ENCODE measurements at regions not wholly inside any gene's neighbourhood (a gene's known extent, or its start where the extent isn't known, plus 50 kb on each side); places are given as distances from the start of the nearest gene placed in this dataset.
"Not testable (repeated sequence)": the region's sequence is repeated elsewhere in the genome, so short reads cannot be mapped to it uniquely, and the experiment has no call there.

- TF ChIP-seq ZNF416 (CRISPR knock-in tag; IDR thresholded peaks at IDR 0.05); TCF7 (CRISPR knock-in tag; IDR thresholded peaks at IDR 0.05; ENCODE audit: low read depth); ELF4 (CRISPR knock-in tag; IDR thresholded peaks at IDR 0.05; ENCODE audit: low read depth); SP1 (CRISPR knock-in tag; conservative IDR thresholded peaks at IDR 0.05): not testable (repeated sequence)
- TF ChIP-seq, protein P1, sequence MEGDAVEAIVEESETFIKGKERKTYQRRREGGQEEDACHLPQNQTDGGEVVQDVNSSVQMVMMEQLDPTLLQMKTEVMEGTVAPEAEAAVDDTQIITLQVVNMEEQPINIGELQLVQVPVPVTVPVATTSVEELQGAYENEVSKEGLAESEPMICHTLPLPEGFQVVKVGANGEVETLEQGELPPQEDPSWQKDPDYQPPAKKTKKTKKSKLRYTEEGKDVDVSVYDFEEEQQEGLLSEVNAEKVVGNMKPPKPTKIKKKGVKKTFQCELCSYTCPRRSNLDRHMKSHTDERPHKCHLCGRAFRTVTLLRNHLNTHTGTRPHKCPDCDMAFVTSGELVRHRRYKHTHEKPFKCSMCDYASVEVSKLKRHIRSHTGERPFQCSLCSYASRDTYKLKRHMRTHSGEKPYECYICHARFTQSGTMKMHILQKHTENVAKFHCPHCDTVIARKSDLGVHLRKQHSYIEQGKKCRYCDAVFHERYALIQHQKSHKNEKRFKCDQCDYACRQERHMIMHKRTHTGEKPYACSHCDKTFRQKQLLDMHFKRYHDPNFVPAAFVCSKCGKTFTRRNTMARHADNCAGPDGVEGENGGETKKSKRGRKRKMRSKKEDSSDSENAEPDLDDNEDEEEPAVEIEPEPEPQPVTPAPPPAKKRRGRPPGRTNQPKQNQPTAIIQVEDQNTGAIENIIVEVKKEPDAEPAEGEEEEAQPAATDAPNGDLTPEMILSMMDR (IDR thresholded peaks at IDR 0.05): not testable (repeated sequence)
- TF ChIP-seq, protein P2, sequence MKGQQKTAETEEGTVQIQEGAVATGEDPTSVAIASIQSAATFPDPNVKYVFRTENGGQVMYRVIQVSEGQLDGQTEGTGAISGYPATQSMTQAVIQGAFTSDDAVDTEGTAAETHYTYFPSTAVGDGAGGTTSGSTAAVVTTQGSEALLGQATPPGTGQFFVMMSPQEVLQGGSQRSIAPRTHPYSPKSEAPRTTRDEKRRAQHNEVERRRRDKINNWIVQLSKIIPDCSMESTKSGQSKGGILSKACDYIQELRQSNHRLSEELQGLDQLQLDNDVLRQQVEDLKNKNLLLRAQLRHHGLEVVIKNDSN (CRISPR knock-in tag; IDR thresholded peaks at IDR 0.05): not testable (repeated sequence)
These were observed 104.8 kb upstream of the DPY19L1 start for GRCh38 chr7:35142125-35142524.

Measured in WTC11 (cell line).